IPS DF 6.9 (cell line): ENCODE measurements at regions not wholly inside any gene's neighbourhood (a gene's known extent, or its start where the extent isn't known, plus 50 kb on each side); places are given as distances from the start of the nearest gene placed in this dataset.
"Not testable (repeated sequence)": the region's sequence is repeated elsewhere in the genome, so short reads cannot be mapped to it uniquely, and the experiment has no call there.

ENCODE experiments used
- DNase-seq: peaks from one replicate; pipeline ENCODE4 v3.0.0-alpha.2; 2013; ENCODE audit warnings: low read depth, low spot score
- H3K27ac ChIP-seq: one replicate; pipeline ENCODE4 v1.5.1; 2013; ENCODE audit warnings: low read length, control low read depth
- H3K27me3 ChIP-seq: 2 replicates; pipeline ENCODE4 v1.6.1; 2013; ENCODE audit warnings: mild to moderate bottlenecking, low read length; ENCODE audit not compliant: control insufficient read depth, insufficient read depth
- H3K36me3 ChIP-seq: 2 replicates; pipeline ENCODE4 v1.6.1; 2013; ENCODE audit warnings: low read length; ENCODE audit not compliant: control insufficient read depth, insufficient read depth
- H3K4me1 ChIP-seq: 2 replicates; pipeline ENCODE4 v1.6.1; 2013; ENCODE audit warnings: low read length; ENCODE audit not compliant: control insufficient read depth, insufficient read depth
- H3K4me3 ChIP-seq: 2 replicates; pipeline ENCODE4 v1.5.1; 2013; ENCODE audit warnings: mild to moderate bottlenecking, low read length
- H3K9me3 ChIP-seq: 2 replicates; pipeline ENCODE4 v1.6.1; 2013; ENCODE audit warnings: low read length, inconsistent platforms; ENCODE audit not compliant: control insufficient read depth, insufficient read depth
- WGBS: extraction: QIAGEN DNeasy Blood & Tissue Kit; methylation state at CpG from one replicate; pipeline ENCODE4 v1.1.7; 2013; ENCODE audit warnings: mixed read lengths, missing lambda C conversion rate; ENCODE audit not compliant: insufficient read length, insufficient coverage; 5-methylcytosine and 5-hydroxymethylcytosine counted together

DNA sequence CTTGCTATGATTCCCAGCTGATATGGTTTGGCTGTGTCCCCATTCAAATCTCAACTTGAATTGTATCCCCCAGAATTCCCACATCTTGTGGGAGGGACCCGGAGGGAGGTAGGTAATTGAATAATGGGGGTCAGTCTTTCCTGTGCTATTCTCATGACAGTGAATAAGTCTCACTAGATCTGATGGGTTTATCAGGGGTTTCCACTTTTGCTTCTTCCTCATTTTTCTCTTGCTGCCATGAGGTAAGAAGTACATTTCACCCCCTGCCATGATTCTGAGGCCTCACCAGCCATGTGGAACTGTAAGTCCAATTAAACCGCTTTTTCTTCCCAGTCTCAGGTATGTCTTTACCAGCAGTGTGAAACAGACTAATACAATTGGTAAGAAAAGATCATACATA, 164.7 kb upstream of the NREP start:
- WGBS, result no CpG with 5 or more reads among the region's 2 CpGs
- H3K4me3 ChIP-seq, H3K4me1 ChIP-seq, H3K27ac ChIP-seq, H3K36me3 ChIP-seq, H3K27me3 ChIP-seq, H3K9me3 ChIP-seq, DNase-seq: not testable (repeated sequence)

DNA sequence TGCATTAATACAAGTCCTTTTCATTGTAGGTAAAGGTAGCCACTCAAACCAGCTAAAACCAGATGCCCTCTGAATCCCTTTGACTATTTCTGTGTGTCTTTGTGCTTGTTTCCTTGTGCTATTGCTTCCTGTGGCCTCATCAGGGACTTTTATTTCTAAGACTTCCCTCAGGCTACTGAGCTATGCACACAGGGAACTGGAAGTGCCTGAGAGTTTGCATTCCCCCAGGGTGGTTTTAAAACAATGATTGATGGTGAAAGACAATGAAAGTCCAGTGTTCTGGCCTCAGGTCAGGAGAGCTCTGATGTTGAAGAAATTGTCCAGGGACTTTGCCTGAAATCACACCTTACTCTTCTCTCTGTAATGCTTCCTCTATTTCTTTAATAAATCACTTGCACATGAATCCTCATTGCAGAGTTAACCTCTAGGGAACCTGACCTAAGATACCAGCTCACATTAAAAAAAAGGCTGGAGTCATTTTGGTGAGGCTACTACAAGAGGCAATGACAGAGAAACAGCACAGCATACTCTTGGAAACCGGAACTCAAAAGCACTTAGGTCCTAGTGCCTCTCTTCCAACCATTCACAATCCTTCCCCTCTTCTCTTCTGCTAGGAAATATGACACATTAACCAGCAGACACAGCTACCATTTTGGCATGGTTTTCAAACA, 158.1 kb upstream of the NREP start:
- H3K36me3 ChIP-seq, result no peaks in the 10 kb centered on the region
- no peaks in the 10 kb centered on the region for H3K27me3 ChIP-seq
- no peak for DNase-seq
- no peaks in the 10 kb centered on the region for H3K9me3 ChIP-seq
- H3K27ac ChIP-seq, result no peak overlapping the region
- no peaks in the 10 kb centered on the region for H3K4me1 ChIP-seq
- WGBS, result no CpG with 5 or more reads among the region's 1 CpG
- no peak overlapping the region for H3K4me3 ChIP-seq

DNA sequence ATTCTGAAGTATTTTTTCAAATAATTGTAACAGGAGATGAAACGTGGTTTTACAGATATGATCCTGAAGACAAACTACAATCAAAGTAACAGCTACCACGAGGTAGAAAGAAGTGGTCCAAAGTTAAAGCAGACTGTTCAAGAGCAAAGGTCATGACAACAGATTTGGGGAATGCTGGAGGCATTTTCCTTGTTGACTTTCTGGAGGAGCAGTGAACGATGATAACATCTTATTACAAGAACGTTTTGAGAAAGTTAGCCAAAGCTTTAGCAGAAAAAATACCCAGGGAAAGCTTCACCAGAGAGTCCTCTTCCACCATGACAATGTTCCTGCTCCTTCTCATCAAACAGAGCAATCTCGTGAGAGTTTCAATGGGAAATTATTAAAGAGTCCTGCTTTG, 145.4 kb upstream of the NREP start:
- DNase-seq, result no peak
- Histone ChIP-seq H3K9me3 (no peaks in the 10 kb centered on the region), H3K4me3 (no peak overlapping the region), H3K36me3 (no peaks in the 10 kb centered on the region), H3K4me1 (no peaks in the 10 kb centered on the region), H3K27me3 (no peaks in the 10 kb centered on the region), H3K27ac (no peak overlapping the region)
- WGBS, result no CpG with 5 or more reads among the region's 5 CpGs

DNA sequence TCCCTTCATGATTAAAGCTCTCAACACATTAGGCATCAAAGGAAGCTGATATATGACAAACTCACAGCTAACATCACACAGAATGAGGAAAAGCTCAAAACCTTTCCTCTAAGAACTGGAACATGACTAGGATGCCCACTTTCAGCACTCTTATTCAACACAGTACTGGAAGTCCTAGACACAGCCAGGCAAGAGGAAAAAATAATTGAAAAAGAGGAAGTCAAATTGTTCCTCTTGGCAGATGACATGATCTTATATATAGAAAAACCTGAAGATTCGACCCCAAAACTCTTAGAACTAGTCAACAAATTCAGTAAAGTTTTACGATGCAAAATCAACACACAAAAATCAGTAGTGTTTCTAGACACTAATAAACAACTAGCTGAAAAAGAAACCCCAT, 144.3 kb upstream of the NREP start:
- Histone ChIP-seq H3K4me3 (no peak overlapping the region), H3K27ac (no peak overlapping the region), H3K9me3 (no peaks in the 10 kb centered on the region), H3K27me3 (no peaks in the 10 kb centered on the region), H3K36me3 (no peaks in the 10 kb centered on the region), H3K4me1 (no peaks in the 10 kb centered on the region)
- no peak for DNase-seq
- WGBS, result no CpG with 5 or more reads among the region's 2 CpGs

DNA sequence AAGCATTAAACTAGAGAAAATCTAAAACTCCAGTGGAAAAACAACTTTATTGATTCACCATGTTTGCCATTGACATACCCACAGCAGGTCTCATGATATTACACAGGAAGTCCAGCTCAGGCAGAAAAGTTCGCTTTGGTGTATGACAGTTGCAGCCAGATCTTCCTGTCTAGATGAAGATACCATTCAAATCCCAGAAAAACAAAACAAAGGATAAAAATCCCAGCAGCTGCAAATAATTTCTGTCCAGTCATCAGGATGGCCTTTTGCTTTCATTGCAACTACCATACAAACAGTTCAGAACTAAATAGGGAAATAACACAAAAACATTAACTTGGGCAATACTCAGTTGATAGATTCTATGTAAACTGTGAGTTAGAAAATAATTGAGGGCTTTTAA, 136.0 kb upstream of the NREP start:
- Histone ChIP-seq H3K4me3 (no peak overlapping the region), H3K27ac (no peak overlapping the region)
- WGBS, result no CpG with 5 or more reads among the region's 1 CpG

DNA sequence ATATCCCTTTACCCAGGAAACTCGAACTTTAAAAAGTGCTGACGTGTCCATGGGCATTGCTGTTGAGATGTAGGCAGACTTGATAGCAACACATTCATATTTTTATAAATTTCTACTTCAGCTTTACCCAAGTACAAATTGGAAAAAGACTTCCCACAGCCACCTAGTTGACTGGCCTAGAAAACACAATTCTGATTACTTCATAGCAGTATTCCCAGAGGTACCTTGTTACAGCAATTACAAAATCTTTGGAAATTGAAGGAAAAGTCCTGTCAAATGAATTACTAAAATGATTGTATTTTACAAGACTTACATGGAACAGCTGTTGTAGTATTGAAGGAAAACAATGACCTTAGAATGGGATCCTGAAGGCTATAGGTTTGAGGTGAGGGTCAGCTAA, 130.7 kb upstream of the NREP start:
- no peak for DNase-seq
- no CpG with 5 or more reads among the region's 2 CpGs for WGBS
- Histone ChIP-seq H3K4me3 (no peak overlapping the region), H3K27me3 (no peaks in the 10 kb centered on the region), H3K27ac (no peak overlapping the region), H3K4me1 (no peaks in the 10 kb centered on the region), H3K36me3 (no peaks in the 10 kb centered on the region), H3K9me3 (no peaks in the 10 kb centered on the region)

More for the DNA sequence above, 136.0 kb upstream of the NREP start:
- DNase-seq, result no peak
- Histone ChIP-seq H3K4me1 (no peaks in the 10 kb centered on the region), H3K27me3 (no peaks in the 10 kb centered on the region), H3K9me3 (no peaks in the 10 kb centered on the region), H3K36me3 (no peaks in the 10 kb centered on the region)

DNA sequence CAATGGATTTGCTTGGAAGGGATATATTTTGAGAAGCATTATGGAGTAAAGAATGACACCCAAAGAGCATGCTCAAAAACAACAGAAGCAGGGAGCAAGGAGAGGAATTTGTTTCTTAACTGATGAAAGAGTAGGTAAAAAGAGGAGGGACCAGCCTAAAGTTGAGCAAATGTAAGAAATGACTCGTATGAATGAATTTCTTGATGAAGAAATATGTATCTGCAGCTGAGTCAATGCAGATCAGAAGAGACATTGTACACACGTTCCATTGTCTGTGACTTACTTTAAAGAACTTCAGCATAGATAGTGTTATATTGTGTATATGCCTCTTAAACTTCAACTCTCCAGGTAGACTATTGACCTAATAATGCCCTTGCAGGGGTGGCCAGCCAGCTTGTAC, 112.7 kb upstream of the NREP start:
- Histone ChIP-seq H3K9me3 (no peaks in the 10 kb centered on the region), H3K27ac (no peak overlapping the region), H3K4me1 (no peaks in the 10 kb centered on the region), H3K27me3 (no peaks in the 10 kb centered on the region), H3K36me3 (no peaks in the 10 kb centered on the region), H3K4me3 (no peak overlapping the region)
- WGBS, result no CpG with 5 or more reads among the region's 2 CpGs
- DNase-seq, result no peak

DNA sequence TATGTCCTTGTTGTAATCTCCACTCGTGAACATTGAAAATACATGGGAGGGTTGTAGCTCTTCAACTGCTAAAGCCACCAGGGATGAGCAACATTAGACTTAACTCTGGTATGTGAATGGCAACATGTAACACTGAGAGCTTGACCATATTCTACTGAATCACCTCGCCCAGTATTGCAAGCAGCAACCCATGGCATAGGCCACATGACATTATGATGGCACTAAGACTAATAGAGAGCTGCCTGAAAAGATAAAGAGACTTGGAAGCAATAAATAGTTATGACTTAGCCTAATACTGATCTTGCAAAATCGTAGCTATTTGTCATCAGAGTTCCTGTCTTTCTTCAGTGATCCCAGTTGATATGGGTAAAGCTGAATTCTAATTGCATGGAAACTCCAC, 108.4 kb upstream of the NREP start:
- Histone ChIP-seq H3K4me1 (no peaks in the 10 kb centered on the region), H3K36me3 (no peaks in the 10 kb centered on the region), H3K27me3 (no peaks in the 10 kb centered on the region), H3K27ac (no peak overlapping the region), H3K4me3 (no peak overlapping the region), H3K9me3 (no peaks in the 10 kb centered on the region)
- DNase-seq, result no peak
- no CpG with 5 or more reads among the region's 3 CpGs for WGBS

DNA sequence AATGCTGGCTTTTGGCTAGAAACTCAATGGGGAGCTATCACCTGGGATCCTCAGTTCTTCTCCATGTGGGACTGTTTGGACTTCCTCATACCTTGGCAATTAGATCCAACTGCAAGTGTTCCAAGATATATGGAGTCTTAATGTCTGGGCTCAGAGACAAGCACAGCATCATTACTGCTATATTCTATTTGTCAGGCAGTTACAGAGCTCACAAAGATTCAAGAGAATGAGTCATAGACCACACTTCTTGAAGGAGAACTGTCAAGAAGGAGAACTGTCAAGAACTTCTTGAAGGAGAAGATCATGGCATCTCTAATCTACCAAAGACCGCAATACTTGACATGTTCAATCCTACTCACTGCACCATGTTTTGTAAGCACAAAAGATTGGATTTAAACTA, 106.8 kb upstream of the NREP start:
- Histone ChIP-seq H3K4me3 (no peak overlapping the region), H3K36me3 (no peaks in the 10 kb centered on the region), H3K27ac (no peak overlapping the region), H3K9me3 (no peaks in the 10 kb centered on the region), H3K27me3 (no peaks in the 10 kb centered on the region), H3K4me1 (no peaks in the 10 kb centered on the region)
- no peak for DNase-seq
- no CpG with 5 or more reads among the region's 1 CpG for WGBS

DNA sequence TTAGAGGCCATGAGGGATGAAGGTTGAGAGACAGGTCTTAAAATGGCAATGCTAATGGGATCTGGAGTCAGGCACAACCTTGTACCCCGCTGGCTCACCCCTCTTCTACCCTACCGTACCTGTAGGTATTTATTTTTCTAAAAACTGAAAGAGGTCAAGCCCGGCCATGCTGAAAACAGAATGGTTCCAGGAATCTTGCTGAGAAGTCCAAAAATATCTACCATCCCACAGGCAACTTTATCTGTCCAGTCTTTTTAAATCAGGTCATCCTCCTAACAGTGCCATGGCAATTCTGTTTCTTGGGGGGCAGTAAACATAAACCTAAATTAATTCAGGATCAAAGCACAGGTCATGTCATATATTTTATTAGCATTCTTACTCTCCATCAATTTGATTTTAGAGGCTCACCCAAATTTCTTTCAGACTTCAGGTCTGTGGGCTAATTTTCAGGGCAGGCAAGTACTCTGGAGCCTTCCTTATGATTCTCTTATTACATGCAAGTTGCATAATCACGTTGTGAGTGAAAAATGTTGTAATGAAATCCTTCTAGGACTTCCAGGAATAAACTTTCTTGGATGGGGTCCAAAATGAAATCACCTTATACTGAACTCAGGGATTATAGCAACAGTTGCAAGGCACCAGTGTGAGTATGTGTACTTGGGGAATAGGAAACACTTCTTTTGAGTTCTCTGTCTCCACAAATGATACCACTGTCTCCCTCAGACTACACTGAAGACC, 102.7 kb upstream of the NREP start:
- Histone ChIP-seq H3K4me3 (no peak overlapping the region), H3K4me1 (no peaks in the 10 kb centered on the region), H3K36me3 (no peaks in the 10 kb centered on the region), H3K27me3 (no peaks in the 10 kb centered on the region), H3K9me3 (no peaks in the 10 kb centered on the region), H3K27ac (no peak overlapping the region)
- WGBS, result no CpG with 5 or more reads among the region's 4 CpGs
- DNase-seq, result no peak

DNA sequence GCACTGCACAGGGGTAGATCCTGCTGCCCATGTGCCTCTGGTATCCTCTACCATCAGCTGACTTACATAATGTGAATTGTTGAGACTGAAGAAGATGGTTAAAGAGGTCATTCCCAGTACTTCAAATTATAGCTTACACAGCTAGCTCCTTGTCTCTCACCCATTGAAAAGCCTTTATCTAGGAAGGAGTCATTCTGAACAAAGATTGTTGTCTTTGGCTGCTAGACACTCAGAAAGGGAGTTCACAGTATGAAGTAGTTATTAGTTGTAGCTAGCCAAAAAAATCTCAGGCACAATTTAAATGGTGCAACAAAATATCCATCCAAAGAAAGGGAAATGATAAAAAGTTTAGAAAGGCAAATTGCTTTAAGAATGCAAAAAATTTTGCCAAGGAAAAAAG, 102.0 kb upstream of the NREP start:
- H3K27me3 ChIP-seq, result no peaks in the 10 kb centered on the region
- no peaks in the 10 kb centered on the region for H3K36me3 ChIP-seq
- no peak for DNase-seq
- H3K4me3 ChIP-seq, result no peak overlapping the region
- no peaks in the 10 kb centered on the region for H3K9me3 ChIP-seq
- no peaks in the 10 kb centered on the region for H3K4me1 ChIP-seq
- no peak overlapping the region for H3K27ac ChIP-seq
